HepG2 (cell line): ENCODE measurements at regions not wholly inside any gene's neighbourhood (a gene's known extent, or its start where the extent isn't known, plus 50 kb on each side); places are given as distances from the start of the nearest gene placed in this dataset.

Experiments
- EZH2 ChIP-seq: conservative IDR thresholded peaks from 2 replicates; pipeline ENCODE4 v1.6.1; 2012; ENCODE audit warnings: mild to moderate bottlenecking, low read depth, low read length, moderate library complexity
- MEF2D ChIP-seq: sonication (generic); formaldehyde crosslinking; IDR thresholded peaks from 2 replicates; pipeline ENCODE4 v1.5.1; 2020; ENCODE audit warnings: mild to moderate bottlenecking, missing genetic modification reagents
- ZFP37 ChIP-seq: sonication (generic); formaldehyde crosslinking; IDR thresholded peaks from 2 replicates; pipeline ENCODE4 v1.4.0; 2020; ENCODE audit warnings: missing genetic modification reagents, borderline replicate concordance
- ZNF160 ChIP-seq: sonication (generic); formaldehyde crosslinking; IDR thresholded peaks from 2 replicates; pipeline ENCODE4 v1.8.0; 2022; ENCODE audit warnings: mild to moderate bottlenecking, inconsistent platforms, missing genetic modification reagents
- ZNF607 ChIP-seq: sonication (generic); formaldehyde crosslinking; IDR thresholded peaks from 2 replicates; pipeline ENCODE4 v1.5.1; 2020; ENCODE audit warnings: missing genetic modification reagents, mild to moderate bottlenecking, borderline replicate concordance
- TF ChIP-seq, protein P1 (sequence below), 2 experiments: sonication (generic) in 1 of 2; formaldehyde crosslinking in 1 of 2; IDR thresholded peaks; 2 replicates each; pipeline versions ENCODE4 v1.5.1 to v1.6.1; 2011 to 2020; ENCODE audit warnings: borderline replicate concordance in 1 of 2, low read depth in 1 of 2, low read length in 1 of 2, mild to moderate bottlenecking in 1 of 2, missing genetic modification reagents in 1 of 2, moderate library complexity in 1 of 2

DNA sequence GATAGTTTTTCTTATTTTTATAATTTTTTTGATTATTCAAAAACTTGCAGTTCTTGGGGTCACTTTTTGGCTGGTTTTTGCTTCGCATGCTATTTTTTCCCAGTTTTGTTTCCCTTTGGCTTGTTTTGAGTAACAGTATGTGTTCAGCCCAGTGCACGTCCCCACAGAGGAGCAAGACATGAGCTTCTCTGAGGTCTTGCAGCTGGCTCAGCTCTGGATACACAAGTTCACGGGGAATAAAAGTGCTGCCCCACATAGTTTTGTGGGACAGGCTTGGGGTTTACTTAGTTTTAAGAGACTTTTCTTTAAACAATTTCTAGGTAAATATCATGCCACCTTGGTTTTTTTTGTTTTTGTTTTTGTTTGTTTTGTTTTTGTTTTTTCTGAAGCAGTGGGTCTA, 297.8 kb upstream of the IRX1 start:
- TF ChIP-seq EZH2 (no peak), ZNF160 (CRISPR knock-in tag) (no peak), ZNF607 (CRISPR knock-in tag) (no peak), MEF2D (CRISPR knock-in tag) (no peak), ZFP37 (CRISPR knock-in tag) (no peak)
- TF ChIP-seq, protein P1, sequence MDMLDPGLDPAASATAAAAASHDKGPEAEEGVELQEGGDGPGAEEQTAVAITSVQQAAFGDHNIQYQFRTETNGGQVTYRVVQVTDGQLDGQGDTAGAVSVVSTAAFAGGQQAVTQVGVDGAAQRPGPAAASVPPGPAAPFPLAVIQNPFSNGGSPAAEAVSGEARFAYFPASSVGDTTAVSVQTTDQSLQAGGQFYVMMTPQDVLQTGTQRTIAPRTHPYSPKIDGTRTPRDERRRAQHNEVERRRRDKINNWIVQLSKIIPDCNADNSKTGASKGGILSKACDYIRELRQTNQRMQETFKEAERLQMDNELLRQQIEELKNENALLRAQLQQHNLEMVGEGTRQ (IDR thresholded peaks at IDR 0.05; ENCODE audit: low read depth, low read length) = no peak
- TF ChIP-seq, protein P1 (CRISPR knock-in tag; IDR thresholded peaks at IDR 0.05; ENCODE audit: borderline replicate concordance) = no peak
